ENCODE measurements at regions not wholly inside any gene's neighbourhood (a gene's known extent, or its start where the extent isn't known, plus 50 kb on each side); places are given as distances from the start of the nearest gene placed in this dataset.

DNA sequence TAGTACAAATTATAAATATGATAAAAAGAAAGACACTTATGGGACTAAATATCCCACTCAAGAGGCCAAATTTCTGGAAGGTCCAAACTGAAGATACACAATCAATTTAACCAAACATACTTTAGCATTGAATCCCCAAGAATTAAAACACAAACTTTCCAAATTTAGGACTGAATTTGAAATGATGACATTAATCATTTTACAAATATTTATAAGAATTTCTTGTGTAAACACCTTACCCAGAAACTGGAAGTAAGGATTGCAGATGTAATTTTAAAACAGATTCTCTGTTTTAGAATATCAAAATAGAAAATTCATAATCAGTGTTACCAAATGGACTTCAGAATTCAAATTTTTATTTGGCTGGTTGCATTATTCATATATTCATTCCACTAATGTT lies 588.2 kb upstream of the KCND2 start:
- DNase-seq (ENCODE audit: low spot score in 2 of 2), result no peak
- Histone ChIP-seq H3K27ac (no peak overlapping the region), H3K27me3 (no peaks in the 10 kb centered on the region), H3K36me3 (no peaks in the 10 kb centered on the region), H3K4me1 (no peaks in the 10 kb centered on the region), H3K4me3 (no peak overlapping the region), H3K9me3 (no peaks in the 10 kb centered on the region)
- TF ChIP-seq POLR2A (IDR thresholded peaks at IDR 0.05), result no peak
- no peak for TF ChIP-seq EP300 (IDR thresholded peaks at IDR 0.05)
- TF ChIP-seq, protein P1, sequence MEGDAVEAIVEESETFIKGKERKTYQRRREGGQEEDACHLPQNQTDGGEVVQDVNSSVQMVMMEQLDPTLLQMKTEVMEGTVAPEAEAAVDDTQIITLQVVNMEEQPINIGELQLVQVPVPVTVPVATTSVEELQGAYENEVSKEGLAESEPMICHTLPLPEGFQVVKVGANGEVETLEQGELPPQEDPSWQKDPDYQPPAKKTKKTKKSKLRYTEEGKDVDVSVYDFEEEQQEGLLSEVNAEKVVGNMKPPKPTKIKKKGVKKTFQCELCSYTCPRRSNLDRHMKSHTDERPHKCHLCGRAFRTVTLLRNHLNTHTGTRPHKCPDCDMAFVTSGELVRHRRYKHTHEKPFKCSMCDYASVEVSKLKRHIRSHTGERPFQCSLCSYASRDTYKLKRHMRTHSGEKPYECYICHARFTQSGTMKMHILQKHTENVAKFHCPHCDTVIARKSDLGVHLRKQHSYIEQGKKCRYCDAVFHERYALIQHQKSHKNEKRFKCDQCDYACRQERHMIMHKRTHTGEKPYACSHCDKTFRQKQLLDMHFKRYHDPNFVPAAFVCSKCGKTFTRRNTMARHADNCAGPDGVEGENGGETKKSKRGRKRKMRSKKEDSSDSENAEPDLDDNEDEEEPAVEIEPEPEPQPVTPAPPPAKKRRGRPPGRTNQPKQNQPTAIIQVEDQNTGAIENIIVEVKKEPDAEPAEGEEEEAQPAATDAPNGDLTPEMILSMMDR (IDR thresholded peaks at IDR 0.05), result no peak

GRCh38 chr7:119685906-119686305 lies 587.1 kb upstream of the KCND2 start:
- Histone ChIP-seq H3K4me3 (no peak overlapping the region), H3K9me3 (no peaks in the 10 kb centered on the region), H3K36me3 (no peaks in the 10 kb centered on the region), H3K27ac (no peak overlapping the region), H3K27me3 (no peaks in the 10 kb centered on the region), H3K4me1 (no peaks in the 10 kb centered on the region)
- WGBS, 2 donors, result 77 to 84% methylated on average over 2 of the region's 2 CpGs
- DNase-seq (ENCODE audit: low spot score in 2 of 2), result no peak
- TF ChIP-seq EP300 (IDR thresholded peaks at IDR 0.05), result no peak
- TF ChIP-seq POLR2A (IDR thresholded peaks at IDR 0.05), result no peak
- TF ChIP-seq, protein P1 (IDR thresholded peaks at IDR 0.05), result no peak

- Histone ChIP-seq H3K9me3 (no peaks in the 10 kb centered on the region), H3K4me3 (no peak overlapping the region), H3K4me1 (no peaks in the 10 kb centered on the region), H3K27ac (no peak overlapping the region), H3K36me3 (no peaks in the 10 kb centered on the region), H3K27me3 (no peaks in the 10 kb centered on the region)
- WGBS, 2 donors, result 82 to 85% methylated on average over 2 of the region's 2 CpGs
- no peak for DNase-seq (ENCODE audit: low spot score in 2 of 2)
- TF ChIP-seq EP300 (IDR thresholded peaks at IDR 0.05), result no peak
- no peak for TF ChIP-seq POLR2A (IDR thresholded peaks at IDR 0.05)
- TF ChIP-seq, protein P1 (IDR thresholded peaks at IDR 0.05), result no peak
These were observed 584.1 kb upstream of the KCND2 start for GRCh38 chr7:119688831-119689230.

DNA sequence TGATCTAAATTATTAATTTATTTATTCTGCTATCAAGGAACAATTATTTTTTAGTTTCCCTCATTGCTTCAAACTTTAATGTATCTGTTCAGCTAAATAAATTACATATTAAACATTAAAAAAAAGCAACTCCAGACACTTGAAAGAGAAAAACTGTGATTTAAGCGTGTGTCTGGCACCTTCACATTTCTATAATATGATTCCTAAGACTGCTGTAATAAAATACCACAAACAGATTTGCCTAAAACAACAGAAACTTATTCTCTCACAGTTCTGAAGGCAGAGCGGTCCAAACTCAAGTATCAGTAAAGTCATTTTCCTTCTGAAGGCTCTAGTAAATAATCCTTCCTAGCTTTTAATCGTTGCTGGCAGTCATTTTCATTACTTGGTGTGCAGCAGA lies 580.4 kb upstream of the KCND2 start:
- Histone ChIP-seq H3K9me3 (peaks cover 0 to 2% (median 0%) of the 10 kb centered on the region in 4 donors), H3K36me3 (no peaks in the 10 kb centered on the region), H3K27ac (no peak overlapping the region), H3K27me3 (no peaks in the 10 kb centered on the region), H3K4me3 (no peak overlapping the region), H3K4me1 (no peaks in the 10 kb centered on the region)
- DNase-seq (ENCODE audit: low spot score in 2 of 2), result no peak
- no peak for TF ChIP-seq EP300 (IDR thresholded peaks at IDR 0.05)
- TF ChIP-seq POLR2A (IDR thresholded peaks at IDR 0.05), result no peak
- TF ChIP-seq, protein P1 (IDR thresholded peaks at IDR 0.05), result no peak
- WGBS, 2 donors, result 64 to 69% methylated on average over 3 of the region's 3 CpGs

- H3K4me1 ChIP-seq, result no peaks in the 10 kb centered on the region
- no peak overlapping the region for H3K4me3 ChIP-seq
- no peak for TF ChIP-seq EP300 (IDR thresholded peaks at IDR 0.05)
- peaks cover 0 to 2% (median 0%) of the 10 kb centered on the region in 4 donors for H3K9me3 ChIP-seq
- WGBS, 2 donors, result 58 to 67% methylated on average over 1 of the region's 1 CpG
- no peaks in the 10 kb centered on the region for H3K27me3 ChIP-seq
- no peak for DNase-seq (ENCODE audit: low spot score in 2 of 2)
- no peak overlapping the region for H3K27ac ChIP-seq
- no peaks in the 10 kb centered on the region for H3K36me3 ChIP-seq
These were observed 578.5 kb upstream of the KCND2 start for GRCh38 chr7:119694506-119694905.

DNA sequence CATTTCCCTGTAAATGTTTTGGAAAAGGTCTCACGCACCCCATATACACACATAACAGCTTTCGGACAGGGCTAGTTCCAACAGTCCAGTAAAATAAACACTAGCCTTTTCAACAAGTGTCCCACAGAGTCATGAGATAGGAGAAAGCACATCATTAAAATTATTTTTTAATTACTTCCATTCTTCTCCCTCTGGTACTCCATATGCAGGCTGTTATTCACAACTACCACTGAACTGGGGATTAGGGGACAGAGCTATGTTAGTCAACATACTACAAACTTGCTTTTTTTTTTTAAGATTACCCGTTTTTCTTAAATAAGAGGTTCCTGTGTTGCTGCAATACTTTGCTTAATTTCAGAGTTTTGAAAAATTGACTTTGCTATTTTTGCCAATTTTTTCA lies 576.6 kb upstream of the KCND2 start:
- DNase-seq (ENCODE audit: low spot score in 2 of 2), result no peak
- no peaks in the 10 kb centered on the region for H3K4me1 ChIP-seq
- 80 to 86% methylated on average over 3 of the region's 3 CpGs for WGBS, 2 donors
- H3K4me3 ChIP-seq, result no peak overlapping the region
- H3K9me3 ChIP-seq, result peaks cover 0 to 2% (median 0%) of the 10 kb centered on the region in 4 donors
- no peaks in the 10 kb centered on the region for H3K36me3 ChIP-seq
- no peaks in the 10 kb centered on the region for H3K27me3 ChIP-seq
- H3K27ac ChIP-seq, result no peak overlapping the region
- TF ChIP-seq EP300 (IDR thresholded peaks at IDR 0.05), result no peak
- TF ChIP-seq, protein P1 (IDR thresholded peaks at IDR 0.05), result no peak
- no peak for TF ChIP-seq POLR2A (IDR thresholded peaks at IDR 0.05)

All from tibial nerve (tissue), 4 donors.